Liver (tissue), 3 donors: ENCODE measurements at regions not wholly inside any gene's neighbourhood (a gene's known extent, or its start where the extent isn't known, plus 50 kb on each side); places are given as distances from the start of the nearest gene placed in this dataset.

Experiments used
- ATF3 ChIP-seq: IDR thresholded peaks from 2 replicates; pipeline ENCODE4 v1.6.1; 2016; ENCODE audit warnings: antibody characterized with exemption
- EGR1 ChIP-seq, 2 donors: IDR thresholded peaks; 2 replicates each; pipeline ENCODE4 v1.6.1; 2016 to 2018; ENCODE audit warnings: antibody characterized with exemption in 2 of 2, low read depth in 2 of 2
- FOXA1 ChIP-seq: IDR thresholded peaks from 2 replicates; pipeline ENCODE4 v1.6.1; 2016; ENCODE audit warnings: antibody characterized with exemption
- GABPA ChIP-seq, 2 donors: IDR thresholded peaks in 1 of 2; conservative IDR thresholded peaks in 1 of 2; 2 replicates each; pipeline ENCODE4 v1.6.1; 2016; ENCODE audit warnings: antibody characterized with exemption in 2 of 2, mild to moderate bottlenecking in 1 of 2, moderate library complexity in 1 of 2
- HNF4G ChIP-seq: IDR thresholded peaks from 2 replicates; pipeline ENCODE4 v1.6.1; 2016; ENCODE audit warnings: antibody characterized with exemption
- JUND ChIP-seq, 2 donors: IDR thresholded peaks; 2 replicates each; pipeline ENCODE4 v1.6.1; 2016; ENCODE audit warnings: antibody characterized with exemption in 2 of 2
- SP1 ChIP-seq: IDR thresholded peaks from 2 replicates; pipeline ENCODE4 v1.6.1; 2018; ENCODE audit warnings: antibody characterized with exemption, mild to moderate bottlenecking
- YY1 ChIP-seq: IDR thresholded peaks from 2 replicates; pipeline ENCODE4 v1.6.1; 2016; ENCODE audit warnings: antibody characterized with exemption, mild to moderate bottlenecking
- ZBTB33 ChIP-seq: IDR thresholded peaks from 2 replicates; pipeline ENCODE4 v1.6.1; 2016; ENCODE audit warnings: antibody characterized with exemption
- TF ChIP-seq, protein P1 (sequence below): fragments of 150-350 bp; IDR thresholded peaks from 2 replicates; pipeline ENCODE4 v1.5.1; 2017; ENCODE audit warnings: improper control_type of control experiment, low read depth, low read length; ENCODE audit not compliant: missing input control
- TF ChIP-seq, protein P2 (sequence below): IDR thresholded peaks from 2 replicates; pipeline ENCODE4 v1.6.1; 2016; ENCODE audit warnings: antibody characterized with exemption
- donor health status: healthy.
- donor health status: healthy.

GRCh38 chr7:131765575-131765974, 209.1 kb upstream of the PODXL start:
- TF ChIP-seq, protein P1, sequence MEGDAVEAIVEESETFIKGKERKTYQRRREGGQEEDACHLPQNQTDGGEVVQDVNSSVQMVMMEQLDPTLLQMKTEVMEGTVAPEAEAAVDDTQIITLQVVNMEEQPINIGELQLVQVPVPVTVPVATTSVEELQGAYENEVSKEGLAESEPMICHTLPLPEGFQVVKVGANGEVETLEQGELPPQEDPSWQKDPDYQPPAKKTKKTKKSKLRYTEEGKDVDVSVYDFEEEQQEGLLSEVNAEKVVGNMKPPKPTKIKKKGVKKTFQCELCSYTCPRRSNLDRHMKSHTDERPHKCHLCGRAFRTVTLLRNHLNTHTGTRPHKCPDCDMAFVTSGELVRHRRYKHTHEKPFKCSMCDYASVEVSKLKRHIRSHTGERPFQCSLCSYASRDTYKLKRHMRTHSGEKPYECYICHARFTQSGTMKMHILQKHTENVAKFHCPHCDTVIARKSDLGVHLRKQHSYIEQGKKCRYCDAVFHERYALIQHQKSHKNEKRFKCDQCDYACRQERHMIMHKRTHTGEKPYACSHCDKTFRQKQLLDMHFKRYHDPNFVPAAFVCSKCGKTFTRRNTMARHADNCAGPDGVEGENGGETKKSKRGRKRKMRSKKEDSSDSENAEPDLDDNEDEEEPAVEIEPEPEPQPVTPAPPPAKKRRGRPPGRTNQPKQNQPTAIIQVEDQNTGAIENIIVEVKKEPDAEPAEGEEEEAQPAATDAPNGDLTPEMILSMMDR = no peak
- TF ChIP-seq JUND (IDR thresholded peaks at IDR 0.05) (no peak), ATF3 (no peak), FOXA1 (no peak), YY1 (no peak), ZBTB33 (no peak), HNF4G (no peak), SP1 (no peak), GABPA (IDR thresholded peaks at IDR 0.05 in 1 of 2, conservative IDR thresholded peaks at IDR 0.05 in 1 of 2) (no peak), EGR1 (IDR thresholded peaks at IDR 0.05; ENCODE audit: low read depth in 2 of 2) (no peak)
- TF ChIP-seq, protein P2, sequence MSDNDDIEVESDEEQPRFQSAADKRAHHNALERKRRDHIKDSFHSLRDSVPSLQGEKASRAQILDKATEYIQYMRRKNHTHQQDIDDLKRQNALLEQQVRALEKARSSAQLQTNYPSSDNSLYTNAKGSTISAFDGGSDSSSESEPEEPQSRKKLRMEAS = no peak
